SK-N-SH treated with all-trans-retinoic acid at 6 μM for 48 hours (cell line): ENCODE measurements at regions not wholly inside any gene's neighbourhood (a gene's known extent, or its start where the extent isn't known, plus 50 kb on each side); places are given as distances from the start of the nearest gene placed in this dataset.

Source experiments
- ATAC-seq: fragments of 200-7000 bp; cut with Tn5 transposase; 3 replicates; pipeline ENCODE4 v1.9.1; 2020; ENCODE audit warnings: mild to moderate bottlenecking, moderate library complexity
- ARNTL ChIP-seq: fragments of 450-650 bp; formaldehyde crosslinking; IDR thresholded peaks from 2 replicates; pipeline ENCODE4 v1.5.0; 2020; ENCODE audit warnings: low read depth, mild to moderate bottlenecking, moderate library complexity, borderline replicate concordance
- BACH2 ChIP-seq: fragments of 250-450 bp; sonication (Bioruptor Pico); IDR thresholded peaks from 2 replicates; pipeline ENCODE4 v1.9.0; 2021; ENCODE audit warnings: mild to moderate bottlenecking, borderline replicate concordance
- CREB5 ChIP-seq: fragments of 250-450 bp; sonication (Bioruptor Pico); IDR thresholded peaks from 2 replicates; pipeline ENCODE4 v1.5.1; 2020; ENCODE audit warnings: low read depth, mild to moderate bottlenecking, moderate library complexity
- CSDC2 ChIP-seq: fragments of 250-450 bp; sonication (Bioruptor Pico); IDR thresholded peaks from 2 replicates; pipeline ENCODE4 v1.5.0; 2020; ENCODE audit warnings: mild to moderate bottlenecking, moderate library complexity
- CSRNP3 ChIP-seq: fragments of 250-450 bp; sonication (Bioruptor Pico); IDR thresholded peaks from 2 replicates; pipeline ENCODE4 v1.5.1; 2021; ENCODE audit warnings: mild to moderate bottlenecking, moderate library complexity
- ESRRG ChIP-seq: fragments of 250-450 bp; sonication (Bioruptor Pico); IDR thresholded peaks from 2 replicates; pipeline ENCODE4 v1.6.1; 2021; ENCODE audit warnings: mild to moderate bottlenecking
- GLIS3 ChIP-seq: fragments of 250-450 bp; sonication (Bioruptor Pico); IDR thresholded peaks from 2 replicates; pipeline ENCODE4 v1.5.0; 2020; ENCODE audit warnings: mild to moderate bottlenecking, moderate library complexity
- ISL1 ChIP-seq: fragments of 250-450 bp; sonication (Bioruptor Pico); IDR thresholded peaks from 2 replicates; pipeline ENCODE4 v2.1.2; 2022; ENCODE audit warnings: mild to moderate bottlenecking, moderate library complexity
- OSR1 ChIP-seq: fragments of 250-450 bp; sonication (Bioruptor Pico); IDR thresholded peaks from 2 replicates; pipeline ENCODE4 v1.8.0; 2022; ENCODE audit warnings: moderate library complexity, mild to moderate bottlenecking, inconsistent platforms
- PPARA ChIP-seq: fragments of 250-450 bp; sonication (Bioruptor Pico); IDR thresholded peaks from 2 replicates; pipeline ENCODE4 v1.5.0; 2020; ENCODE audit warnings: mild to moderate bottlenecking, borderline replicate concordance
- RARB ChIP-seq: fragments of 250-450 bp; sonication (Bioruptor Pico); IDR thresholded peaks from 2 replicates; pipeline ENCODE4 v1.8.0; 2021; ENCODE audit warnings: mild to moderate bottlenecking, moderate library complexity
- SNAI2 ChIP-seq: fragments of 250-450 bp; sonication (Bioruptor Pico); IDR thresholded peaks from 2 replicates; pipeline ENCODE4 v1.5.0; 2020; ENCODE audit warnings: mild to moderate bottlenecking, moderate library complexity
- TCF4 ChIP-seq: fragments of 250-450 bp; sonication (Bioruptor Pico); IDR thresholded peaks from 2 replicates; pipeline ENCODE4 v1.8.0; 2021; ENCODE audit warnings: mild to moderate bottlenecking, moderate library complexity, borderline replicate concordance
- TOX ChIP-seq: fragments of 250-450 bp; sonication (Bioruptor Pico); IDR thresholded peaks from 2 replicates; pipeline ENCODE4 v1.8.0; 2021; ENCODE audit warnings: mild to moderate bottlenecking, moderate library complexity, borderline replicate concordance
- ZC3H10 ChIP-seq: fragments of 250-450 bp; sonication (Bioruptor Pico); IDR thresholded peaks from 2 replicates; pipeline ENCODE4 v1.5.1; 2021; ENCODE audit warnings: mild to moderate bottlenecking, moderate library complexity
- ZFP30 ChIP-seq: fragments of 450-650 bp; formaldehyde crosslinking; IDR thresholded peaks from 2 replicates; pipeline ENCODE4 v1.5.0; 2022; ENCODE audit warnings: mild to moderate bottlenecking, moderate library complexity
- ZNF565 ChIP-seq: fragments of 450-650 bp; formaldehyde crosslinking; conservative IDR thresholded peaks from 2 replicates; pipeline ENCODE4 v1.5.0; 2020; ENCODE audit warnings: low read depth, mild to moderate bottlenecking, moderate library complexity
- ZNF8 ChIP-seq: fragments of 450-650 bp; formaldehyde crosslinking; IDR thresholded peaks from 2 replicates; pipeline ENCODE4 v1.5.0; 2020; ENCODE audit warnings: mild to moderate bottlenecking, moderate library complexity
- TF ChIP-seq, protein P1 (sequence below): fragments of 250-450 bp; sonication (Bioruptor Pico); IDR thresholded peaks from 2 replicates; pipeline ENCODE4 v1.5.0; 2020; ENCODE audit warnings: mild to moderate bottlenecking, moderate library complexity
- TF ChIP-seq, protein P2 (sequence below): fragments of 250-450 bp; sonication (Bioruptor Pico); IDR thresholded peaks from 2 replicates; pipeline ENCODE4 v1.8.0; 2021; ENCODE audit warnings: low read depth, mild to moderate bottlenecking, moderate library complexity, borderline replicate concordance

DNA sequence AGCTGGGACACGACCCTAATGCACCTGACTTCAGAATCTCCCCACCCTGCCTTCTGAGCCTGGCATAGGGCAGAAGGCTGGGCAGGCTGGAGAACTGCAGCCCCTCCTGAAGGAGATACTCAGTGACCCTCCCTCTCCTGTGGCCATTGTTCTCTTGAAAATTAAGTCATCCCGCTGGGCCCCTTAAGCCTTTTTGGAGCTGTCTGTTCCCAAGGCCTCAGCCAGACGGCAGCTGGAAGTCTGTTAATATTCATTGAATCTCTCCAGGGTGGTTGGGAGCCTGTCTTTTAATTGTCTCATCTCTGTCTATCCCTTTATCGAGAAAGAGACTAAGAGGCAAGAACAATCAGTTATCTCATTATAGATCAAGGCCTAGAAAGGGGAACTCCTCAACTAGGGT is 118.1 kb upstream of the PCBD1 start:
- ATAC-seq, result no peak
- TF ChIP-seq CREB5 (CRISPR knock-in tag) (no peak), GLIS3 (CRISPR knock-in tag) (no peak), ZFP30 (CRISPR knock-in tag) (no peak), RARB (CRISPR knock-in tag) (no peak), ZNF8 (CRISPR knock-in tag) (no peak), CSDC2 (no peak), PPARA (CRISPR knock-in tag) (no peak), ZC3H10 (CRISPR knock-in tag) (no peak), ARNTL (CRISPR knock-in tag) (no peak), ZNF565 (CRISPR knock-in tag) (no peak)
- TF ChIP-seq, protein P1, sequence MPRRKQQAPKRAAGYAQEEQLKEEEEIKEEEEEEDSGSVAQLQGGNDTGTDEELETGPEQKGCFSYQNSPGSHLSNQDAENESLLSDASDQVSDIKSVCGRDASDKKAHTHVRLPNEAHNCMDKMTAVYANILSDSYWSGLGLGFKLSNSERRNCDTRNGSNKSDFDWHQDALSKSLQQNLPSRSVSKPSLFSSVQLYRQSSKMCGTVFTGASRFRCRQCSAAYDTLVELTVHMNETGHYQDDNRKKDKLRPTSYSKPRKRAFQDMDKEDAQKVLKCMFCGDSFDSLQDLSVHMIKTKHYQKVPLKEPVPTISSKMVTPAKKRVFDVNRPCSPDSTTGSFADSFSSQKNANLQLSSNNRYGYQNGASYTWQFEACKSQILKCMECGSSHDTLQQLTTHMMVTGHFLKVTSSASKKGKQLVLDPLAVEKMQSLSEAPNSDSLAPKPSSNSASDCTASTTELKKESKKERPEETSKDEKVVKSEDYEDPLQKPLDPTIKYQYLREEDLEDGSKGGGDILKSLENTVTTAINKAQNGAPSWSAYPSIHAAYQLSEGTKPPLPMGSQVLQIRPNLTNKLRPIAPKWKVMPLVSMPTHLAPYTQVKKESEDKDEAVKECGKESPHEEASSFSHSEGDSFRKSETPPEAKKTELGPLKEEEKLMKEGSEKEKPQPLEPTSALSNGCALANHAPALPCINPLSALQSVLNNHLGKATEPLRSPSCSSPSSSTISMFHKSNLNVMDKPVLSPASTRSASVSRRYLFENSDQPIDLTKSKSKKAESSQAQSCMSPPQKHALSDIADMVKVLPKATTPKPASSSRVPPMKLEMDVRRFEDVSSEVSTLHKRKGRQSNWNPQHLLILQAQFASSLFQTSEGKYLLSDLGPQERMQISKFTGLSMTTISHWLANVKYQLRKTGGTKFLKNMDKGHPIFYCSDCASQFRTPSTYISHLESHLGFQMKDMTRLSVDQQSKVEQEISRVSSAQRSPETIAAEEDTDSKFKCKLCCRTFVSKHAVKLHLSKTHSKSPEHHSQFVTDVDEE (CRISPR knock-in tag), result no peak

DNA sequence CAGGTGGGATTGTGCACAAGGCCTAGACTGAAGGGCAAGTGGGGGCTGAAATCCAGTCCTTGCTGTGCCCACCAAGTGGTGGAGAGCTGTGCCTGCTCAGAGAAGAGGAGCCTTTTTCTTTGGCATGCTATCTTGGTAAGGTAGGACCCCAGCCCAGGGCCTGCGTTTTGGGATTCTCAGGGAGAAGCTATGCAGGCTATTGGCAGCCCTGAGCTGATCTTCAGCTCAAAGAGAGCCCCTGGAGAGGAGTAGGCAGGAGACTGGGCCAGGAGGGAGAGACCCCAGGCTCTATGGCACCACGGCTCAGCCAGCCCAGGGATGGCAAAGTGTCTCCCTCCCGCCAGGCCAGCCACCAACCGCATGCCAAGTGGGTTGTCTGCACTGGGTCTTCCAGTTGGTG is 119.2 kb upstream of the PCBD1 start:
- no peak for ATAC-seq
- no peak for TF ChIP-seq ZNF8 (CRISPR knock-in tag)
- no peak for TF ChIP-seq CSDC2
- TF ChIP-seq OSR1 (CRISPR knock-in tag), result no peak
- TF ChIP-seq ESRRG (CRISPR knock-in tag), result no peak
- no peak for TF ChIP-seq PPARA (CRISPR knock-in tag)
- TF ChIP-seq, protein P1 (CRISPR knock-in tag), result no peak
- TF ChIP-seq TOX (CRISPR knock-in tag), result no peak
- TF ChIP-seq SNAI2 (CRISPR knock-in tag), result no peak
- no peak for TF ChIP-seq ISL1 (CRISPR knock-in tag)
- no peak for TF ChIP-seq GLIS3 (CRISPR knock-in tag)
- TF ChIP-seq, all 23 proteins: peak for 0

- TF ChIP-seq ARNTL (CRISPR knock-in tag) (no peak), SNAI2 (CRISPR knock-in tag) (no peak), TCF4 (CRISPR knock-in tag) (no peak), BACH2 (CRISPR knock-in tag) (no peak), GLIS3 (CRISPR knock-in tag) (no peak), ESRRG (CRISPR knock-in tag) (no peak), ISL1 (CRISPR knock-in tag) (no peak), CSRNP3 (CRISPR knock-in tag) (no peak), TOX (CRISPR knock-in tag) (no peak), RARB (CRISPR knock-in tag) (no peak), ZFP30 (CRISPR knock-in tag) (no peak)
- TF ChIP-seq, protein P2, sequence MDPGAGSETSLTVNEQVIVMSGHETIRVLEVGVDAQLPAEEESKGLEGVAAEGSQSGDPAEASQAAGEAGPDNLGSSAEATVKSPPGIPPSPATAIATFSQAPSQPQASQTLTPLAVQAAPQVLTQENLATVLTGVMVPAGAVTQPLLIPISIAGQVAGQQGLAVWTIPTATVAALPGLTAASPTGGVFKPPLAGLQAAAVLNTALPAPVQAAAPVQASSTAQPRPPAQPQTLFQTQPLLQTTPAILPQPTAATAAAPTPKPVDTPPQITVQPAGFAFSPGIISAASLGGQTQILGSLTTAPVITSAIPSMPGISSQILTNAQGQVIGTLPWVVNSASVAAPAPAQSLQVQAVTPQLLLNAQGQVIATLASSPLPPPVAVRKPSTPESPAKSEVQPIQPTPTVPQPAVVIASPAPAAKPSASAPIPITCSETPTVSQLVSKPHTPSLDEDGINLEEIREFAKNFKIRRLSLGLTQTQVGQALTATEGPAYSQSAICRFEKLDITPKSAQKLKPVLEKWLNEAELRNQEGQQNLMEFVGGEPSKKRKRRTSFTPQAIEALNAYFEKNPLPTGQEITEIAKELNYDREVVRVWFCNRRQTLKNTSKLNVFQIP, result no peak
- TF ChIP-seq, protein P1 (CRISPR knock-in tag), result no peak
- no peak for ATAC-seq
These were observed 119.8 kb upstream of the PCBD1 start for GRCh38 chr10:71008150-71008549.
